Breast epithelium (tissue), 4 donors: ENCODE measurements at regions not wholly inside any gene's neighbourhood (a gene's known extent, or its start where the extent isn't known, plus 50 kb on each side); places are given as distances from the start of the nearest gene placed in this dataset.

Experiments used
- DNase-seq, 2 donors: peaks; one replicate each; pipeline ENCODE4 v3.0.0-alpha.2; 2019; ENCODE audit warnings: low spot score in 2 of 2
- H3K27ac ChIP-seq, 2 donors: fragments of 200-600 bp; sonication (generic) in 1 of 2; one replicate each; pipeline ENCODE4 v1.5.1; 2016 to 2019; ENCODE audit warnings: mild to moderate bottlenecking in 1 of 2
- H3K27me3 ChIP-seq, 2 donors: fragments of 200-600 bp; sonication (generic) in 1 of 2; one replicate each; pipeline versions ENCODE4 v1.5.1 to v1.6.0; 2017 to 2019; ENCODE audit warnings: control low read depth in 1 of 2, mild to moderate bottlenecking in 1 of 2
- H3K36me3 ChIP-seq: fragments of 200-600 bp; one replicate; pipeline ENCODE4 v1.5.1; 2019
- H3K4me1 ChIP-seq, 2 donors: fragments of 200-600 bp; sonication (generic); one replicate each; pipeline ENCODE4 v1.5.1; 2016 to 2019; ENCODE audit warnings: control low read depth in 1 of 2
- H3K4me3 ChIP-seq, 3 donors: fragments of 200-600 bp; sonication (generic); 1 replicate in 2 of 3; 2 replicates in 1 of 3; pipeline ENCODE4 v1.5.1; 2016 to 2019; ENCODE audit warnings: mild to moderate bottlenecking in 3 of 3, moderate library complexity in 2 of 3
- H3K9me3 ChIP-seq, 2 donors: fragments of 200-600 bp; sonication (generic) in 1 of 2; one replicate each; pipeline ENCODE4 v1.5.1; 2016 to 2019; ENCODE audit warnings: control low read depth in 1 of 2
- CTCF ChIP-seq, 3 donors: fragments of 450-650 bp; IDR thresholded peaks; one replicate each; pipeline ENCODE4 v1.5.1; 2016 to 2017; ENCODE audit warnings: antibody characterized with exemption in 3 of 3, mild to moderate bottlenecking in 3 of 3, moderate library complexity in 3 of 3
- POLR2A ChIP-seq: fragments of 450-650 bp; IDR thresholded peaks from one replicate; pipeline ENCODE4 v1.6.1; 2016; ENCODE audit warnings: antibody characterized with exemption, mild to moderate bottlenecking, moderate library complexity
- POLR2AphosphoS5 ChIP-seq, 3 donors: sonication (generic); formaldehyde crosslinking; IDR thresholded peaks; one replicate each; pipeline ENCODE4 v1.6.1; 2017; ENCODE audit warnings: antibody characterized with exemption in 3 of 3
- intact Hi-C: fragments of 100-400 bp; cut with DNase I; formaldehyde crosslinking; loops from one replicate; pipeline ENCODE4 v1.15.1; 2023; ENCODE audit warnings: low total_unique reads

- intact Hi-C loops: no loop called here
- Histone ChIP-seq H3K27me3 (peaks cover 0 to 9% of the 10 kb centered on the region in 2 donors), H3K27ac (no peak overlapping the region), H3K36me3 (no peaks in the 10 kb centered on the region), H3K9me3 (peaks cover 12 to 17% of the 10 kb centered on the region in 2 donors), H3K4me3 (no peak overlapping the region), H3K4me1 (no peaks in the 10 kb centered on the region)
- TF ChIP-seq POLR2A (no peak), POLR2AphosphoS5 (IDR thresholded peaks at IDR 0.05) (no peak)
- DNase-seq: no peak
Measured at GRCh38 chr20:24867556-24867955, 81.5 kb upstream of the CST7 start.

GRCh38 chr20:24868396-24868927, 80.6 kb upstream of the CST7 start:
- H3K36me3 ChIP-seq: no peaks in the 10 kb centered on the region
- peaks cover 0 to 17% of the 10 kb centered on the region in 2 donors for H3K27me3 ChIP-seq
- TF ChIP-seq POLR2A: no peak
- TF ChIP-seq CTCF (IDR thresholded peaks at IDR 0.05): no peak
- no peak for TF ChIP-seq POLR2AphosphoS5 (IDR thresholded peaks at IDR 0.05)
- H3K4me1 ChIP-seq: no peaks in the 10 kb centered on the region
- no peak overlapping the region for H3K4me3 ChIP-seq
- H3K27ac ChIP-seq: no peak overlapping the region
- DNase-seq: no peak
- peaks cover 12 to 17% of the 10 kb centered on the region in 2 donors for H3K9me3 ChIP-seq
- intact Hi-C loops: no loop called here

DNA sequence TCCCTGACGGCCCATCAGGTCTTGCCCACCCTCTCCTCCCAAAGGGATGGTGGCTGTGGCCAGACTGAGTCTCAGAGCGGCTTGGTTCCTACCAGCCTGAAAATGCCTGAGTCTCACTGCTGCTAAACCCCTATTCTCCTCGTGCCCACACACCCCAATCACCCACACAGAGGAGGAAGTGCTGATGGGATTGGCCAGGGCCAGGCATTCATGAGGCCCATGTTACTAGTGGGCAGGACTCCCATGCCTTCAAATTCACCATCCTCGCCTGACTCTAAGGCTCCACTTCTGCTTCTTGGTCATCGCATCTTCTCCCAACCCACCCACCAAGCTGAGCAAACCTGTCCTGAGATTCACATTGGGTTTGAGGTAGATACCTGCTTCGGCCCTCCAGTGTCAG, 80.1 kb upstream of the CST7 start:
- H3K4me1 ChIP-seq: no peaks in the 10 kb centered on the region
- no peak overlapping the region for H3K27ac ChIP-seq
- H3K27me3 ChIP-seq: peaks cover 0 to 18% of the 10 kb centered on the region in 2 donors
- DNase-seq: no peak
- peaks cover 12 to 17% of the 10 kb centered on the region in 2 donors for H3K9me3 ChIP-seq
- H3K4me3 ChIP-seq: no peak overlapping the region
- TF ChIP-seq POLR2AphosphoS5 (IDR thresholded peaks at IDR 0.05) (no peak), CTCF (IDR thresholded peaks at IDR 0.05) (no peak), POLR2A (no peak)
- H3K36me3 ChIP-seq: no peaks in the 10 kb centered on the region
- intact Hi-C loops: no loop called here

DNA sequence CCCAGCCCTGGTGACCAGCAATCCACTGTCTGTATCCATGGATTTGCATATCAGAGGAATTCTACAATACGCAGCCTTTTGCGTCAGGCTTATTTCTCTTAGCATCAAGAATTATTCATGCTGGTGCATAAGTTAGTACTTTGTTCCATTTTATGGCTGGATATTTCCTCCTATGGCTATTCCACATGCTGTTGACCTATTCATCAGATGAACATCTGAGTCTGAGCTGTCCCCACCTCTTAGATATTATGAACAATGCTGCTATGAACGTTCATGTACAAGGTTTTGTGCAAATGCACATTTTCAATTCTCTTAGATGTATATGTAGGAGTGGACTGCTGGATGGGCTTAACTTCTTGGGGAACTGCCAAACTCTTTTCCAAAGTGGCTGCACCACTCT, 79.0 kb upstream of the CST7 start:
- Histone ChIP-seq H3K27ac (no peak overlapping the region), H3K27me3 (peaks cover 0 to 18% of the 10 kb centered on the region in 2 donors), H3K4me3 (no peak overlapping the region), H3K9me3 (peaks cover 5 to 9% of the 10 kb centered on the region in 2 donors), H3K36me3 (no peaks in the 10 kb centered on the region), H3K4me1 (no peaks in the 10 kb centered on the region)
- no peak for DNase-seq
- TF ChIP-seq POLR2A (no peak), POLR2AphosphoS5 (IDR thresholded peaks at IDR 0.05) (no peak), CTCF (IDR thresholded peaks at IDR 0.05) (no peak)
- intact Hi-C loops: no loop called here

- Histone ChIP-seq H3K36me3 (no peaks in the 10 kb centered on the region), H3K27ac (no peak overlapping the region), H3K27me3 (peaks cover 0 to 18% of the 10 kb centered on the region in 2 donors), H3K4me3 (no peak overlapping the region), H3K9me3 (peaks cover 0 to under 1% of the 10 kb centered on the region in 2 donors), H3K4me1 (no peaks in the 10 kb centered on the region)
- intact Hi-C loops: no loop called here
- no peak for TF ChIP-seq CTCF (IDR thresholded peaks at IDR 0.05)
- no peak for TF ChIP-seq POLR2A
- no peak for TF ChIP-seq POLR2AphosphoS5 (IDR thresholded peaks at IDR 0.05)
- DNase-seq: no peak
Measured at GRCh38 chr20:24870881-24871280, 78.2 kb upstream of the CST7 start.
